Karpas-422 (cell line): ENCODE measurements at regions not wholly inside any gene's neighbourhood (a gene's known extent, or its start where the extent isn't known, plus 50 kb on each side); places are given as distances from the start of the nearest gene placed in this dataset. TPM values are rescaled to one million over a fixed set of nuclear protein-coding genes. Genes with fewer than 3 reads are reported as not detected.

Source experiments
- small RNA-seq: library from RNA; depleted of rRNA; stranded (forward); fragments of <200 nt; gene quantifications from one replicate; pipeline ENCODE3, GENCODE V24; 2014

Small RNAs in the stretch of these regions (small RNA-seq; reads per million reads assigned to genes)
- gene RNU7-165P = not detected
